WERI-Rb-1 (cell line): ENCODE measurements at regions not wholly inside any gene's neighbourhood (a gene's known extent, or its start where the extent isn't known, plus 50 kb on each side); places are given as distances from the start of the nearest gene placed in this dataset.

Experiments used
- DNase-seq: peaks from one replicate; pipeline ENCODE4 v3.0.0-alpha.2; 2020
- H3K27ac ChIP-seq: fragments of 250-450 bp; sonication (Bioruptor Pico); 2 replicates; pipeline ENCODE4 v1.5.1; 2020; ENCODE audit warnings: mild to moderate bottlenecking, moderate library complexity
- H3K27me3 ChIP-seq: fragments of 250-450 bp; sonication (Bioruptor Pico); 2 replicates; pipeline ENCODE4 v1.5.1; 2021; ENCODE audit warnings: mild to moderate bottlenecking, low read depth, moderate library complexity; ENCODE audit not compliant: insufficient read depth, severe bottlenecking
- H3K36me3 ChIP-seq: fragments of 250-450 bp; sonication (Bioruptor Pico); 2 replicates; pipeline ENCODE4 v1.5.1; 2020; ENCODE audit warnings: mild to moderate bottlenecking, moderate library complexity
- H3K4me3 ChIP-seq: 2 replicates; pipeline ENCODE4 v1.5.1; 2011; ENCODE audit warnings: low read depth, mild to moderate bottlenecking, control low read depth, low read length
- H3K9me3 ChIP-seq: fragments of 250-450 bp; sonication (Bioruptor Pico); 2 replicates; pipeline ENCODE4 v1.5.1; 2021; ENCODE audit warnings: mild to moderate bottlenecking, moderate library complexity; ENCODE audit not compliant: severe bottlenecking
- TF ChIP-seq, protein P1 (sequence below): IDR thresholded peaks from 2 replicates; pipeline ENCODE4 v1.5.1; 2011; ENCODE audit warnings: low read depth, mild to moderate bottlenecking, control low read depth, inconsistent platforms, low read length

DNA sequence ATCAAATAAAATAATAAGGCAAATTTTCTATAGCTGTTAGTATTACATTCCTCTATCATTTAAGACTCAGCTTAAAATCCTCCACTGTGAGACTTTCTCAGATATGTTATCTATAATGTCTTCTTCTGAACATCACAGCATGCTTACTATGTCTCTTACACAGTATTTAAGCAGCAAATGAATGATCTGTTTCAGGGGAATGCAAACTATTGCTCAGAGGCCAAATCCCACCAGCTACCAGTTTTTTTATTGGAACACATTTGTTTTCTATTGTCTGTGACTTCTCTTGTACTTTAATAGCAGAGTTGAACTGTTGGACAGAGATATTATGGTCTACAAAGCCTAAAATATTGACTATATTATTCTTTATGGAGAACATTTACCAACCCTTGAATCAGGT lies 59.6 kb downstream of the C3orf38 start:
- TF ChIP-seq, protein P1, sequence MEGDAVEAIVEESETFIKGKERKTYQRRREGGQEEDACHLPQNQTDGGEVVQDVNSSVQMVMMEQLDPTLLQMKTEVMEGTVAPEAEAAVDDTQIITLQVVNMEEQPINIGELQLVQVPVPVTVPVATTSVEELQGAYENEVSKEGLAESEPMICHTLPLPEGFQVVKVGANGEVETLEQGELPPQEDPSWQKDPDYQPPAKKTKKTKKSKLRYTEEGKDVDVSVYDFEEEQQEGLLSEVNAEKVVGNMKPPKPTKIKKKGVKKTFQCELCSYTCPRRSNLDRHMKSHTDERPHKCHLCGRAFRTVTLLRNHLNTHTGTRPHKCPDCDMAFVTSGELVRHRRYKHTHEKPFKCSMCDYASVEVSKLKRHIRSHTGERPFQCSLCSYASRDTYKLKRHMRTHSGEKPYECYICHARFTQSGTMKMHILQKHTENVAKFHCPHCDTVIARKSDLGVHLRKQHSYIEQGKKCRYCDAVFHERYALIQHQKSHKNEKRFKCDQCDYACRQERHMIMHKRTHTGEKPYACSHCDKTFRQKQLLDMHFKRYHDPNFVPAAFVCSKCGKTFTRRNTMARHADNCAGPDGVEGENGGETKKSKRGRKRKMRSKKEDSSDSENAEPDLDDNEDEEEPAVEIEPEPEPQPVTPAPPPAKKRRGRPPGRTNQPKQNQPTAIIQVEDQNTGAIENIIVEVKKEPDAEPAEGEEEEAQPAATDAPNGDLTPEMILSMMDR, result no peak
- no peak for DNase-seq
- H3K36me3 ChIP-seq, result no peaks in the 10 kb centered on the region
- H3K4me3 ChIP-seq, result no peak overlapping the region
- no peaks in the 10 kb centered on the region for H3K27me3 ChIP-seq
- H3K9me3 ChIP-seq, result no peaks in the 10 kb centered on the region
- H3K27ac ChIP-seq, result no peak overlapping the region

DNA sequence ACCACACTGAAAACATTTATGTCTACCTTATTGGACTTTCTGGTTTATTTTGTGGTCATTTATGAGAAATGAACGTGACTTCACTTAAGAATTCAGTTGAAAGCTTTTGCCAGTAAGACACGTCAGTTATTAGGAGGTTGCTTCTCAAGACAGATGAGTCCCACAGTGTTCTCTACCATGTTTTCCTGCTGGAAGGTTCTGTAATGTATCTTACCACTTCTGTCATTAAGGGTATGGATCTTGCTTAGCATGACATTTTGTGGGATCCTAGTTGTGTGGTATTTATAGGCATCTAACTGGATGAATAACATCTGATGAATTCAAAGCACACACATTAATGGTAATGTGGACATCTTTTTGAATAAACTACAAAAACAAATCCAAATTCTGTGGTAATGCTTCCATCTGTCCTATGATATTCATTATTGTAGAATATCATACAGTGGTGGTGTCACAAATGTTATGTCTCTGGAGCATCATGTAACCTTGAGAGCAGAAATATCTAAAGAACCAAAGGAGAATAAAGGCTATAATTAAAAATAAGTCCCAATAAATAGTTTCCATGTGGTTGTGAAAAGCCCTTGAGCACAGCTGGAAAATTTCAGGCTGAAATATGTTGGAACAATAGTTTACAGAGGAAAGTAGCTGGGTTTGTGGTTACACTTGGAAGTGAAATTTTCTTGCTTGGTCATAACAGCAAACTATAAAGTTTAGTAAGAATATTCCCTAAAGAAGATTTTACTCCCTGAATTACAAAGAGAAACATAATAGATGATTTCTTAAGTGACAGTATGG lies 61.5 kb downstream of the C3orf38 start:
- Histone ChIP-seq H3K4me3 (no peak overlapping the region), H3K27me3 (no peaks in the 10 kb centered on the region), H3K9me3 (no peaks in the 10 kb centered on the region), H3K27ac (no peak overlapping the region), H3K36me3 (no peaks in the 10 kb centered on the region)
- TF ChIP-seq, protein P1, result no peak
- no peak for DNase-seq

- TF ChIP-seq, protein P1, result peak; percentile 67
- no peak overlapping the region for H3K4me3 ChIP-seq
- H3K27me3 ChIP-seq, result no peaks in the 10 kb centered on the region
- no peak overlapping the region for H3K27ac ChIP-seq
- peak; percentile 78 for DNase-seq
- no peaks in the 10 kb centered on the region for H3K9me3 ChIP-seq
- no peaks in the 10 kb centered on the region for H3K36me3 ChIP-seq
Measured at GRCh38 chr3:88219138-88219792, 69.5 kb downstream of the C3orf38 start.

DNA sequence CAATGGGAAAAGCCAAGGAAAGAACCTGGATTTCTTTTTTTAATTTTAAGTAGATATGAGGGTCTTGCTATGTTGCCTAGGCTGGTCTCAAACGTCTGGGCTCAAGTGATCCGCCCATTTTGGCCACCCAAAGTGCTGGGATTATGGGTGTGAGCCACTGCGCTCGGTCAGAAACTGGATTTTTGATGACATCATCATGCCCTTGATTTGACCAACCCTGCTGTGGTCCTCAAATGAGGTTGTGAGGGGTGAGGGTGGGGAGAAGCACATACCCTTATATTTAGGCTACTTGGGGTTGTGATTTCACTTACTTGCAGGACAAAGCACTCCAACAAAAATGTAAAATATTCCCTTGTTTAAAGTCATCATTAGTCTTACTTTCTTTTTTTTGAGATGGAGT lies 70.4 kb downstream of the C3orf38 start:
- TF ChIP-seq, protein P1, result no peak

DNA sequence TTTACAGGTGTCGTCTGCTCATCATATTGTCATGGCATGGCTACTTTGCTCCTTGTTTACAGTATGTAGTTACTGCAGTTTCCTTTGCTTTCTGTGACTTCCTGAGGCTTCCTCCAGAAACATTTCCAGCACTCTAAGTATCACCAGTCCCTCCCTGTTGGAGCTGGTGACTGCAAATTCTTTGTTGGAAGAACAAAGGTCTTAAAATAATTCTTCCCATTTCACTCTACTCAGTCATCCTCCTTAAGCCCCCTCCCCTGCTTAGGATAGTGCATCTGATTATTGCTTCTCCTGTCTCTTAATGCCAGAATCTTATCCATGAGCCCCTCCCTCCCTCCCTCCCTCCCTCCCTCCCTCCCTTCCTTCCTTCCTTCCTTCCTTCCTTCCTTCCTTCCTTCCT lies 72.0 kb downstream of the C3orf38 start:
- no peak for DNase-seq
- TF ChIP-seq, protein P1, result no peak
- no peak overlapping the region for H3K4me3 ChIP-seq
- H3K27me3 ChIP-seq, result no peaks in the 10 kb centered on the region
- H3K9me3 ChIP-seq, result no peaks in the 10 kb centered on the region
- no peaks in the 10 kb centered on the region for H3K36me3 ChIP-seq
- H3K27ac ChIP-seq, result no peak overlapping the region

More for the DNA sequence above, 70.4 kb downstream of the C3orf38 start:
- DNase-seq, result no peak
- no peak overlapping the region for H3K27ac ChIP-seq
- no peaks in the 10 kb centered on the region for H3K27me3 ChIP-seq
- H3K4me3 ChIP-seq, result no peak overlapping the region
- H3K9me3 ChIP-seq, result no peaks in the 10 kb centered on the region
- no peaks in the 10 kb centered on the region for H3K36me3 ChIP-seq
